Fibroblast of the aortic adventitia (primary cell): ENCODE measurements at regions not wholly inside any gene's neighbourhood (a gene's known extent, or its start where the extent isn't known, plus 50 kb on each side); places are given as distances from the start of the nearest gene placed in this dataset.

ENCODE experiments used
- DNase-seq: peaks from one replicate; pipeline ENCODE4 v3.0.0-alpha.2; 2010; ENCODE audit warnings: low read depth
- H3K4me3 ChIP-seq: 2 replicates; pipeline ENCODE4 v1.5.1; 2011; ENCODE audit warnings: low read depth, mild to moderate bottlenecking, control low read depth, low read length, moderate library complexity
- TF ChIP-seq, protein P1 (sequence below): IDR thresholded peaks from 2 replicates; pipeline ENCODE4 v1.5.1; 2011; ENCODE audit warnings: mild to moderate bottlenecking, low read length, control low read depth, inconsistent platforms; ENCODE audit not compliant: insufficient read depth

DNA sequence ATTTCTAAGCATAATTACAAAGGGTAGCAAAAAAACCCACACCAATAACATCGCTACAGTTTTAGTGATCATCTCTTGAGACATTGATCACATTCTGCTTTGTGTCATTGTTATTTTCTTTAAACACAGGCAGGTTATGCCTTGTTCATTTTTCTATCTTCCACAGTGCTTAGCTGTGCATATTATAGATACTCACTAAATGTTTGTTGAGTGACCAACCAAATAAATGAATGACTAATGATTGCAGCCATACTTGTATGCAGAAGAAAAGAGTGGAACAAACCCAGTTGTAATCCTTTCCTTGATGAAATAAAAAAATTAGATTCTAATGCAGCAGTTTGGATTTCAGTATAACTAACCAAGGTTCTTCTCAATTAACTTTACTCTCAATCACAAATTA lies 81.0 kb upstream of the RASSF8 start:
- no peak for DNase-seq
- TF ChIP-seq, protein P1, sequence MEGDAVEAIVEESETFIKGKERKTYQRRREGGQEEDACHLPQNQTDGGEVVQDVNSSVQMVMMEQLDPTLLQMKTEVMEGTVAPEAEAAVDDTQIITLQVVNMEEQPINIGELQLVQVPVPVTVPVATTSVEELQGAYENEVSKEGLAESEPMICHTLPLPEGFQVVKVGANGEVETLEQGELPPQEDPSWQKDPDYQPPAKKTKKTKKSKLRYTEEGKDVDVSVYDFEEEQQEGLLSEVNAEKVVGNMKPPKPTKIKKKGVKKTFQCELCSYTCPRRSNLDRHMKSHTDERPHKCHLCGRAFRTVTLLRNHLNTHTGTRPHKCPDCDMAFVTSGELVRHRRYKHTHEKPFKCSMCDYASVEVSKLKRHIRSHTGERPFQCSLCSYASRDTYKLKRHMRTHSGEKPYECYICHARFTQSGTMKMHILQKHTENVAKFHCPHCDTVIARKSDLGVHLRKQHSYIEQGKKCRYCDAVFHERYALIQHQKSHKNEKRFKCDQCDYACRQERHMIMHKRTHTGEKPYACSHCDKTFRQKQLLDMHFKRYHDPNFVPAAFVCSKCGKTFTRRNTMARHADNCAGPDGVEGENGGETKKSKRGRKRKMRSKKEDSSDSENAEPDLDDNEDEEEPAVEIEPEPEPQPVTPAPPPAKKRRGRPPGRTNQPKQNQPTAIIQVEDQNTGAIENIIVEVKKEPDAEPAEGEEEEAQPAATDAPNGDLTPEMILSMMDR, result no peak
- H3K4me3 ChIP-seq, result no peak overlapping the region

DNA sequence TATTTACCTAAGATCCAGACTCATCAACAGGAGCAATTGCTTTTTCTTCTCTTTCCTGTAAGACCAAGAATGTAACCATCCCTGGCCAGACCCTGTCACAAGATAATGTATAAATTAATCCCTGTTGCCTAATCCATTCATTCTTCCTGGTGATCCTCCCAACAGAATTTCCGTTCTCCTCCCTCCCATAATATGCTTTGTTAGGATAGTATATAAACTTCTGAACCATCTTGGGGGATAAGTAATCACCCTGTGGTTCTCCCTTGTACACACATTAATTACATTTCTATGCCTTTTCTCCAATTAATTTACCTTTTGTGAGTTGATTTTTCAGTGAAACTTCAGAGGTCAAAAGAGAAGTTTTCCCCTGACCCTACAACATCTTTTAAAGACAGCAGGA lies 76.2 kb upstream of the RASSF8 start:
- H3K4me3 ChIP-seq, result no peak overlapping the region
- TF ChIP-seq, protein P1, result no peak
- no peak for DNase-seq

DNA sequence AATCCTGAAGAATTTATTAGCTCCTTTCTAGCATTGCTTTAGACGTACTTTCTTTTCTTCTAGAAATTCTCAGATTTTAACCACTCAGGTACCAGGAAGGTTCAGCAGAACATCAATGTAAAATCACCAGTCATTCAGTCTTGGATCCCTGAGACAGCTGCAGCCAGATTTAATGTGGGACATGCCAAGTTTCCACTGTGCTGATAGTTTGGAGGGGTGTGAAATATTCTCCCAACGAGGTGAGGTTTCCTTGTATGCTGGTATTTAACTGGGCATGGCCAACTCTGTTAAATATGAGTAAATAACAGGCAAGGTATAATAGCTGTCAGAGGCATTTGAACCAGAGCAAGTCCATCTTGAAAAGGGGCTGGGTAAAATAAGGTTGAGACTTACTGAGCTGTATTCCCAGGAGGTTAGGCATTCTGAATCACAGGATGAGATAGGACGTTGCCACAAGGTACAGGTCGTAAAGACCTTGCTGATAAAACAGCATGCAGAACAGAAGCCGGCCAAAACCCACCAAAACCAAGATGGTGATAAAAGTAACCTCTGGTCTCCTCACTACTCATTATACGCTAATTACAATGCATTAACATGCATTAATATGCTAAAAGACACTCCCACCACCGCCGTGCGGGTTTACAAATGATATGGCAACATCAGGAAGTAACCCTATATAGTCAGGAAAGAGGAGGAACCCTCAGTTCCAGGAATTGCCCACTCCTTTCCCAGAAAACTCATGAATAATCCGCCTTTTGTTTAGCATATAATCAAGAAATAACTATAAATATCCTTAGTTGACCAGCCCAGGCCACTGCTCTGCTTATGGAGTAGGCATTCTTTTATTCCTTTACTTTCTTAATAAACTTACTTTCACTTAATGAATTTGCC lies 75.2 kb upstream of the RASSF8 start:
- TF ChIP-seq, protein P1, result no peak
- H3K4me3 ChIP-seq, result no peak overlapping the region
- no peak for DNase-seq

DNA sequence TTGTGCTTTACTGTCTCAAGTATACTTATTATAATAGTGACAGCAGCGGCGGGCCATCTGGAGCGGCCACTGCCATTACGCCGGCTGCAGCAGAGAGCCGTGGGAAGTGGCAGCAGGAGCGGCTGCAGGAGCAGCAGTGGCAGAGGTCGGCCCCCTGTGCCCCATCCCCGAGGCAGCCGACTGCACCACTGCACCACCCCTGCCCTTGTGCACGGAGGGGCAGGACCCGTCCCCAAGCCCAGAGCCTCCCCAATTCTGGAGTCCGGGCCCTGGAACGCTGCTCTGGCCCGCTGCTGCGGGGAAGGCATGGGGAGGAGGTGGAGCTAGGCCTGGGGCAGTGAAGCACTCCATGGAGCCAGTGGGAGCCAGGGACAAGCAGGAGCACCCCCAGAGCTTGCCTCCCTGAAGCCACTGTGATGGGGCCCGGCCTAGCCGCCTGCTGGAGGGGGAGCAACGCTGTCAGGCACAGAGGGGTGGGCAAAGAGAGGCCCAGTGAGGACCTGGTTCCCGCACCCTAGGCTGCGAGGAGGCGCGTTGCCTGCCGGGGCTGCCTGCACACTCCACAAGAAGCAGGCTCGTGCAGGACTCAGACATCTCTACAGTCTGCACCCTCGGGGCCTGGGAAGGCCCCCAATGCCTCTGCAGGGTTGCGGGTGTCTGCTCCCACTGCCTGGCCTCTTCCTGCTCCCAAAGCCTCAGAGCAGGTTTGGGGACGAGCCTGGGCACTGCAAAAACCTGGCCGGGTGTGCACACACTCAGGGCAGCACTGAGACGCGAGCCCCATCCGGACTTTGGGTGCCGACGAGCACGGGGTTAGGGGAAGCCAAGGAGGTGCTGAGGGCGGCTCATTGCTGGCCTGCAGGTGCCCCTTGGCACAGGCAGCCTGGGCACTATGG lies 74.2 kb upstream of the RASSF8 start:
- DNase-seq, result no peak
- TF ChIP-seq, protein P1, result no peak
- H3K4me3 ChIP-seq, result no peak overlapping the region

DNA sequence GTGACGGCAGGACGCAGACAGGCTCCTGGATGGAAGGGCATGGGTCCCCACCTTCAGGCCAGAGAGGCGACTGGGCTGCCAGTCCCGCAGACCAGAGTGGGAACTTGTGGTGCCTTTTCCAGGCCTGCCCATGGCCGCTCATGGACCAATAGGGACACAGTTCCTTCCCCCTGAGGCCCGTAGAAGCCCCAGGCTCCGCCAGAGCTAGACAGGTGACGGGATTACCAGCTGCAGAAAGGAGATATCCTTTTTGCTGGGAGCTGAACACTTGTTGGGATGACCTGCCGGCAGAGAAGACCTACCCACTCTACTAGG lies 73.6 kb upstream of the RASSF8 start:
- no peak overlapping the region for H3K4me3 ChIP-seq
- TF ChIP-seq, protein P1, result no peak
- no peak for DNase-seq

DNA sequence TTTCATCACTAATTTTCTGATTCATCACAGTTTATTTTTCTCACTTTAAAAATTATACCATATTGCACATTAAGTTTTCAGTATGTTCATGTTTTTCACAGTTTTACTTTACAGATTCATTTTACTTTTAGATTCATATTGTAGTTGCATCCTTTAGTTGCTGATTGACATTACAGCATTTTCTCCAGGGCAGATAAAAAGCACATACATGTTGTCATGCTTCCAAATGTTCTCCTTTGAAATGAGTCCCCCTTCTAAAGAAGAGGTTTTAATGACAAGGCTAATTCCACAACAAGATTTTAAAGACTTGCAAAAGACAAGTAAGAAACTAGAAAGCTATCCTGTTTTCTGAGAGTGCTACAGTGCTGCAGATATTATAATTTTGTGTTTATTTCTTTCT lies 72.1 kb upstream of the RASSF8 start:
- no peak for DNase-seq
- TF ChIP-seq, protein P1, result no peak
- H3K4me3 ChIP-seq, result no peak overlapping the region
